GM18909 (cell line): ENCODE measurements at regions not wholly inside any gene's neighbourhood (a gene's known extent, or its start where the extent isn't known, plus 50 kb on each side); places are given as distances from the start of the nearest gene placed in this dataset.

Experiments used
- ATAC-seq: cut with Tn5 transposase; IDR thresholded peaks from one replicate; pipeline ENCODE4 v1.9.1; 2021; ENCODE audit warnings: mild to moderate bottlenecking; ENCODE audit not compliant: unreplicated experiment, poor library complexity

GRCh38 chr2:59956981-59957380 is 596.5 kb downstream of the BCL11A start:
- ATAC-seq, result no peak

- ATAC-seq, result no peak
Measured at GRCh38 chr2:59947917-59948541, 605.4 kb downstream of the BCL11A start.

GRCh38 chr2:59947209-59947608 is 606.2 kb downstream of the BCL11A start:
- no peak for ATAC-seq

GRCh38 chr2:59939236-59939635 is 614.2 kb downstream of the BCL11A start:
- ATAC-seq, result no peak

GRCh38 chr2:59938181-59938580 is 615.3 kb downstream of the BCL11A start:
- no peak for ATAC-seq

- ATAC-seq, result no peak
Measured at GRCh38 chr2:59936048-59936447, 617.4 kb downstream of the BCL11A start.

GRCh38 chr2:59935005-59935404 is 618.4 kb downstream of the BCL11A start:
- no peak for ATAC-seq

- no peak for ATAC-seq
Measured at GRCh38 chr2:59933948-59934347, 619.5 kb downstream of the BCL11A start.

- ATAC-seq, result no peak
Measured at GRCh38 chr2:59932341-59932740, 621.1 kb downstream of the BCL11A start.

GRCh38 chr2:59930430-59930829 is 623.0 kb downstream of the BCL11A start:
- no peak for ATAC-seq

GRCh38 chr2:59926731-59927130 is 626.7 kb downstream of the BCL11A start:
- ATAC-seq, result no peak

GRCh38 chr2:59925321-59925720 is 628.1 kb downstream of the BCL11A start:
- ATAC-seq, result no peak

GRCh38 chr2:59924346-59924745 is 629.1 kb downstream of the BCL11A start:
- no peak for ATAC-seq

GRCh38 chr2:59922450-59922849 is 631.0 kb downstream of the BCL11A start:
- no peak for ATAC-seq

- ATAC-seq, result no peak
Measured at GRCh38 chr2:59921743-59922142, 631.7 kb downstream of the BCL11A start.

- ATAC-seq, result no peak
Measured at GRCh38 chr2:59920961-59921360, 632.5 kb downstream of the BCL11A start.

GRCh38 chr2:59920307-59920706 is 633.1 kb downstream of the BCL11A start:
- ATAC-seq, result no peak

- no peak for ATAC-seq
Measured at GRCh38 chr2:59919579-59919978, 633.9 kb downstream of the BCL11A start.

GRCh38 chr2:59912042-59912441 is 641.4 kb downstream of the BCL11A start:
- ATAC-seq, result no peak

GRCh38 chr2:59910166-59910565 is 643.3 kb downstream of the BCL11A start:
- ATAC-seq, result no peak

GRCh38 chr2:59909147-59909546 is 644.3 kb downstream of the BCL11A start:
- ATAC-seq, result no peak

GRCh38 chr2:59905731-59906130 is 647.7 kb downstream of the BCL11A start:
- no peak for ATAC-seq
